IMR-90 (cell line): ENCODE measurements at regions not wholly inside any gene's neighbourhood (a gene's known extent, or its start where the extent isn't known, plus 50 kb on each side); places are given as distances from the start of the nearest gene placed in this dataset.

Experiments used
- CEBPB ChIP-seq: IDR thresholded peaks from 2 replicates; pipeline ENCODE4 v1.6.1; 2012; ENCODE audit warnings: low read depth, low read length, improper control_type of control experiment
- FOS ChIP-seq: fragments of 150-350 bp; IDR thresholded peaks from 2 replicates; pipeline ENCODE4 v1.6.1; 2016; ENCODE audit warnings: low read depth, low read length
- MAZ ChIP-seq: IDR thresholded peaks from 2 replicates; pipeline ENCODE4 v1.6.1; 2012; ENCODE audit warnings: low read depth, mild to moderate bottlenecking, low read length, improper control_type of control experiment, moderate library complexity, borderline replicate concordance
- MXI1 ChIP-seq: IDR thresholded peaks from 2 replicates; pipeline ENCODE4 v1.6.1; 2012; ENCODE audit warnings: low read depth, mild to moderate bottlenecking, low read length, moderate library complexity, borderline replicate concordance
- POLR2A ChIP-seq: IDR thresholded peaks from 2 replicates; pipeline ENCODE4 v1.6.1; 2012; ENCODE audit warnings: mild to moderate bottlenecking, low read depth, low read length
- RAD21 ChIP-seq: IDR thresholded peaks from 2 replicates; pipeline ENCODE4 v1.6.1; 2012; ENCODE audit warnings: low read length, improper control_type of control experiment
- TF ChIP-seq, protein P1 (sequence below): conservative IDR thresholded peaks from 2 replicates; pipeline ENCODE4 v1.5.1; 2012; ENCODE audit warnings: mild to moderate bottlenecking, low read depth, low read length, improper control_type of control experiment
- TF ChIP-seq, protein P2 (sequence below): fragments of 150-350 bp; IDR thresholded peaks from 2 replicates; pipeline ENCODE4 v1.6.1; 2017; ENCODE audit warnings: mild to moderate bottlenecking, antibody characterized with exemption, low read length, low read depth

DNA sequence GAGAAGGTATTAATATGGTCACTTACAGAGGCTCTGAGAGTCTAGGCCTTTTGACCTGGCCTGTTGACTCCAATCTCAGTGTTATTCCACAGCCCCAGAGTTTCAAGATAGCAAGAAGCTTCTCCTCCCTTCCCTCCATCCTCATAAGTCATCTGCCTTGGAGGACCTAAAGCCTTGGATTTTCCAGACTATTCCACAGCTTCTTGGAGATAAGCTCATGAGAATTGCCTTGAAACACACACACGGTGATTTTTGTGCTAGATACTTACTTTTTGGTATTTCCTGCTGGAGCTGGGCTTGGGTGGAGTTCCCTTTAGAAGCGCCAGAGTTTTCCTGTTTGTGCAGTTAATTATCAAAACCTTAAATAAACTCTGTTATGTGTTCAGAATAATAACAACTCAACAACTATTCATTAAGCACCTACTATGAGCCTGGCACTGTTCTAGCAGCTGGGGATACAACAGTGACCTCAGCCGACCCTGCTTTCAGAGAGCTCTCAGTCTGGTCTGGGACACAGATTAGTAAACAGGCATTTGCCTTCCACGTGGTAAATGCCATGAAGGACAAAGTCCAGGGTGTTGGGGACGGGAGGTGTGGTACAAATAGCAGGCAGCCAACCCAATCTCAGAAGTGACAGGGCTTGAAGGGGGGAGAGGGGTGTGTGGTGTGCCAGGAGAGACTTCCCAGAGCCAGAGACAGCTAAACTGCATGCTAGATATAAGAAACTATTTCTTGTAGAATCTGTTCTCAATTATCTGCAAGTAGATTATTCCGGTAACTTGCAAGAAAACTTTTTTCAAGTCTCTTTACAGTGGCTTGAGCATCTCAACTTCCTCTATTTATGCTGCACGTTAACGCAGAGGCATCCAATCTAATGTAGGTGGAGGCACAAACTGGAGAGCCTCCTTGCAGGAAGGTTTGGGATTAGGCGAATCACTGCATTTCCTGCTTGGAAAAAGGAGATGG is 55.9 kb upstream of the KLF9 start:
- TF ChIP-seq, protein P1, sequence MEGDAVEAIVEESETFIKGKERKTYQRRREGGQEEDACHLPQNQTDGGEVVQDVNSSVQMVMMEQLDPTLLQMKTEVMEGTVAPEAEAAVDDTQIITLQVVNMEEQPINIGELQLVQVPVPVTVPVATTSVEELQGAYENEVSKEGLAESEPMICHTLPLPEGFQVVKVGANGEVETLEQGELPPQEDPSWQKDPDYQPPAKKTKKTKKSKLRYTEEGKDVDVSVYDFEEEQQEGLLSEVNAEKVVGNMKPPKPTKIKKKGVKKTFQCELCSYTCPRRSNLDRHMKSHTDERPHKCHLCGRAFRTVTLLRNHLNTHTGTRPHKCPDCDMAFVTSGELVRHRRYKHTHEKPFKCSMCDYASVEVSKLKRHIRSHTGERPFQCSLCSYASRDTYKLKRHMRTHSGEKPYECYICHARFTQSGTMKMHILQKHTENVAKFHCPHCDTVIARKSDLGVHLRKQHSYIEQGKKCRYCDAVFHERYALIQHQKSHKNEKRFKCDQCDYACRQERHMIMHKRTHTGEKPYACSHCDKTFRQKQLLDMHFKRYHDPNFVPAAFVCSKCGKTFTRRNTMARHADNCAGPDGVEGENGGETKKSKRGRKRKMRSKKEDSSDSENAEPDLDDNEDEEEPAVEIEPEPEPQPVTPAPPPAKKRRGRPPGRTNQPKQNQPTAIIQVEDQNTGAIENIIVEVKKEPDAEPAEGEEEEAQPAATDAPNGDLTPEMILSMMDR: no peak
- TF ChIP-seq MXI1: no peak
- TF ChIP-seq CEBPB: no peak
- no peak for TF ChIP-seq RAD21
- no peak for TF ChIP-seq POLR2A
- TF ChIP-seq, protein P2, sequence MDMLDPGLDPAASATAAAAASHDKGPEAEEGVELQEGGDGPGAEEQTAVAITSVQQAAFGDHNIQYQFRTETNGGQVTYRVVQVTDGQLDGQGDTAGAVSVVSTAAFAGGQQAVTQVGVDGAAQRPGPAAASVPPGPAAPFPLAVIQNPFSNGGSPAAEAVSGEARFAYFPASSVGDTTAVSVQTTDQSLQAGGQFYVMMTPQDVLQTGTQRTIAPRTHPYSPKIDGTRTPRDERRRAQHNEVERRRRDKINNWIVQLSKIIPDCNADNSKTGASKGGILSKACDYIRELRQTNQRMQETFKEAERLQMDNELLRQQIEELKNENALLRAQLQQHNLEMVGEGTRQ: no peak
- no peak for TF ChIP-seq MAZ
- no peak for TF ChIP-seq FOS
